Tibial nerve (tissue), 3 donors: ENCODE measurements at regions not wholly inside any gene's neighbourhood (a gene's known extent, or its start where the extent isn't known, plus 50 kb on each side); places are given as distances from the start of the nearest gene placed in this dataset.

Source experiments
- POLR2A ChIP-seq, 2 donors: fragments of 450-650 bp; IDR thresholded peaks; one replicate each; pipeline ENCODE4 v1.6.1; 2017; ENCODE audit warnings: antibody characterized with exemption in 2 of 2, mild to moderate bottlenecking in 2 of 2, moderate library complexity in 2 of 2
- TF ChIP-seq, protein P1 (sequence below), 5 experiments: fragments of 200-600 bp in 3 of 5; fragments of 450-650 bp in 2 of 5; sonication (generic) in 3 of 5; IDR thresholded peaks; one replicate each; pipeline ENCODE4 v1.5.1; 2016 to 2019; ENCODE audit warnings: antibody characterized with exemption in 5 of 5, mild to moderate bottlenecking in 3 of 5, moderate library complexity in 2 of 5

DNA sequence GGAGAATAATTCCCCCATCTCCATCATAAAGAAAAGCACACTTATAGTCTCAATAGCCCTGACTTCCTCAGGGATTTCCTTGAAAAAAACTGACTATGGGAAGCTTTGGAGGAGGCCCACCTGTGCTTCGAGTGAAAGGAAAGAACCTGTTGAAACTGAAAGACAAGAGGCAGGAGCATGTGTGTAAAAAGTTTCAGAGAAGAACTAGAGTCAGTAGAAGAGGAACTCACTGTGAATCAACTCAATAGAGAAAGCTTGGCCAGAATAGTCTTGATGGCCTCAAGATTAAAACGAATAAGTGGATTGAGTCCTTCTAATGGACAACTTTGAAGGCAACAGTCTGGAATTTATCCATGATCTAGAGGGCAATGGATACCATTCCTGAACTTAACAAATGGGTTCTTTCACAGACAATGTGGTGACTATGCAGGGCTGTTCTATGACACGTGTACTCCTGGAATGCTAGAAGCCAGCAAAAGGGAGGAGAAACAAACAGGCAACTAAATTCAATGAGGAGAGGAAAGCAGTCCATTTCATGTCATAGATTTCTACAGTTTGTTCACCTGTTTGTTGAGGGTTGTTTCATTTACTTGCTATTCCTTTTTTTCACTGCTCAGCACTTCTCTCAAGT lies 442.3 kb downstream of the GRB14 start:
- TF ChIP-seq, protein P1, sequence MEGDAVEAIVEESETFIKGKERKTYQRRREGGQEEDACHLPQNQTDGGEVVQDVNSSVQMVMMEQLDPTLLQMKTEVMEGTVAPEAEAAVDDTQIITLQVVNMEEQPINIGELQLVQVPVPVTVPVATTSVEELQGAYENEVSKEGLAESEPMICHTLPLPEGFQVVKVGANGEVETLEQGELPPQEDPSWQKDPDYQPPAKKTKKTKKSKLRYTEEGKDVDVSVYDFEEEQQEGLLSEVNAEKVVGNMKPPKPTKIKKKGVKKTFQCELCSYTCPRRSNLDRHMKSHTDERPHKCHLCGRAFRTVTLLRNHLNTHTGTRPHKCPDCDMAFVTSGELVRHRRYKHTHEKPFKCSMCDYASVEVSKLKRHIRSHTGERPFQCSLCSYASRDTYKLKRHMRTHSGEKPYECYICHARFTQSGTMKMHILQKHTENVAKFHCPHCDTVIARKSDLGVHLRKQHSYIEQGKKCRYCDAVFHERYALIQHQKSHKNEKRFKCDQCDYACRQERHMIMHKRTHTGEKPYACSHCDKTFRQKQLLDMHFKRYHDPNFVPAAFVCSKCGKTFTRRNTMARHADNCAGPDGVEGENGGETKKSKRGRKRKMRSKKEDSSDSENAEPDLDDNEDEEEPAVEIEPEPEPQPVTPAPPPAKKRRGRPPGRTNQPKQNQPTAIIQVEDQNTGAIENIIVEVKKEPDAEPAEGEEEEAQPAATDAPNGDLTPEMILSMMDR (IDR thresholded peaks at IDR 0.05) = no peak
- no peak for TF ChIP-seq POLR2A (IDR thresholded peaks at IDR 0.05)
